Heart left ventricle (tissue), 13 donors: ENCODE measurements at regions not wholly inside any gene's neighbourhood (a gene's known extent, or its start where the extent isn't known, plus 50 kb on each side); places are given as distances from the start of the nearest gene placed in this dataset.

Source experiments
- POLR2A ChIP-seq, 2 donors: fragments of 450-650 bp; IDR thresholded peaks; one replicate each; pipeline ENCODE4 v1.6.1; 2017; ENCODE audit warnings: antibody characterized with exemption in 2 of 2, mild to moderate bottlenecking in 2 of 2, moderate library complexity in 2 of 2
- TF ChIP-seq, protein P1 (sequence below), 12 donors: fragments of 200-600 bp; sonication (generic) in 4 of 12; IDR thresholded peaks; one replicate each; pipeline versions ENCODE4 v1.5.0 to v1.8.0; 2018 to 2022; ENCODE audit warnings: antibody characterized with exemption in 12 of 12, mild to moderate bottlenecking in 5 of 12
- donor health status: ischemic (EF 13 %, LVEDD 7.1; RV severe dilation, severe dysfunction).
- donor health status: DM: no; HTN: yes; CAD: no.
- donor health status: DM: no; HTN: no; CAD: no.
- donor health status: ischemic (EF 25% LVEDD 6.9; RV normal size, moderate dysfunction).
- donor health status: ischemic (EF 25% LVEDD 5.7; RV mildly dilated, moderate dysfunction).
- donor health status: ischemic (EF 35%, LVEDD 5.7; RV mildly dilated, moderate dysfunction).
- donor health status: nonischemic (EF 11% LVEDD 7.7; RV severe dilation, severe dysfunction).
- donor health status: DM: yes; HTN: yes; CAD: no.
- donor health status: PGD.
- donor health status: ischemic (EF 29% LVEDD 5.4; RV normal size, mild dysfunction).
- donor health status: nonischemic (EF 23%, LVEDD 6.1; RV moderate dilation, normal function).

- TF ChIP-seq, protein P1, sequence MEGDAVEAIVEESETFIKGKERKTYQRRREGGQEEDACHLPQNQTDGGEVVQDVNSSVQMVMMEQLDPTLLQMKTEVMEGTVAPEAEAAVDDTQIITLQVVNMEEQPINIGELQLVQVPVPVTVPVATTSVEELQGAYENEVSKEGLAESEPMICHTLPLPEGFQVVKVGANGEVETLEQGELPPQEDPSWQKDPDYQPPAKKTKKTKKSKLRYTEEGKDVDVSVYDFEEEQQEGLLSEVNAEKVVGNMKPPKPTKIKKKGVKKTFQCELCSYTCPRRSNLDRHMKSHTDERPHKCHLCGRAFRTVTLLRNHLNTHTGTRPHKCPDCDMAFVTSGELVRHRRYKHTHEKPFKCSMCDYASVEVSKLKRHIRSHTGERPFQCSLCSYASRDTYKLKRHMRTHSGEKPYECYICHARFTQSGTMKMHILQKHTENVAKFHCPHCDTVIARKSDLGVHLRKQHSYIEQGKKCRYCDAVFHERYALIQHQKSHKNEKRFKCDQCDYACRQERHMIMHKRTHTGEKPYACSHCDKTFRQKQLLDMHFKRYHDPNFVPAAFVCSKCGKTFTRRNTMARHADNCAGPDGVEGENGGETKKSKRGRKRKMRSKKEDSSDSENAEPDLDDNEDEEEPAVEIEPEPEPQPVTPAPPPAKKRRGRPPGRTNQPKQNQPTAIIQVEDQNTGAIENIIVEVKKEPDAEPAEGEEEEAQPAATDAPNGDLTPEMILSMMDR (IDR thresholded peaks at IDR 0.05) = no peak
- no peak for TF ChIP-seq POLR2A (IDR thresholded peaks at IDR 0.05)
Observed at GRCh38 chr13:73741742-73742141, 392.5 kb downstream of the KLF12 start.
